ENCODE measurements at regions not wholly inside any gene's neighbourhood (a gene's known extent, or its start where the extent isn't known, plus 50 kb on each side); places are given as distances from the start of the nearest gene placed in this dataset.

GRCh38 chr1:37149296-37149695, 115.0 kb upstream of the GRIK3 start:
- TF ChIP-seq POLR2AphosphoS5 (IDR thresholded peaks at IDR 0.05; ENCODE audit: low read depth, low read length) = no peak
- TF ChIP-seq POLR2A (IDR thresholded peaks at IDR 0.05; ENCODE audit: low read depth, low read length) = no peak
